Posterior vena cava (tissue), 2 donors: ENCODE measurements at regions not wholly inside any gene's neighbourhood (a gene's known extent, or its start where the extent isn't known, plus 50 kb on each side); places are given as distances from the start of the nearest gene placed in this dataset.
"Not testable (repeated sequence)": the region's sequence is repeated elsewhere in the genome, so short reads cannot be mapped to it uniquely, and the experiment has no call there.

Experiments used
- DNase-seq: peaks from one replicate; pipeline ENCODE4 v3.0.0-alpha.2; 2020; ENCODE audit warnings: low spot score
- intact Hi-C, 2 donors: fragments of 100-400 bp; cut with DNase I; formaldehyde crosslinking; loops; one replicate each; pipeline versions ENCODE4 v1.14.1 to v1.14.2; 2022 to 2023
- donor health status: DM: yes; HTN: yes; CAD: no.
- donor health status: DM: yes; HTN: yes; CAD: no.

DNA sequence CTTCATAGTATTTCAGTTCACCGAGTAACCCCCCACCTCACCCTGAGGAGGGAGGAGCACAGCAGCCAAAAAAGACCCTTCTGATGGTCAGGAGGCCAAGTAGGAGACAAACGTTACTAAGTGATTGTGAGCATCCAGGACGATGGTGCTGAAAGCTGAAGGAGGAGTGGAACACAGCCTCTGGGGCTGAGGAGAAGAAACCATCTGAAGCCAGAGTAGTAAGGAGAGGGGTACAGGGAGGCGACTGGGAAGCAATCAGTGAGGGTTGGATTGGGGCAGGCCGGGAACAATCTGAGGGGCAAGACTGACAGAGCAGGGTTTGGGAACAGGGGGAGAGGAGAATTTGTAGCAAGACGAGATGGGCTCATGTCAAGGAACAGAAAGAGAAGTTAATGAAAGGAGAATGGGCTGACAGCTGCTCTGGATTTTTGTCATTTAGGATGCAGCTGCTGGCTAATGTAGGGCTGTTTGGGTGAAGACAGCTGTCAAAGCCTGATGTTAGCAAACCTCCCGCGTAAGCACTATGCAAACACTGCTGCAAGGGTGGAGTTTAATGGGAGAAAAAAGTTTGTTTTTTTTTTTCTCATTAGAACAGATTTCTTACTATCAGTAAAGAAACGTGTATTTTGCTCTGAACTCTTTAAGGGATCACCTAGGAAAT lies 622.2 kb downstream of the EDEM1 start:
- intact Hi-C loops: no loop called here
- DNase-seq: no peak

DNA sequence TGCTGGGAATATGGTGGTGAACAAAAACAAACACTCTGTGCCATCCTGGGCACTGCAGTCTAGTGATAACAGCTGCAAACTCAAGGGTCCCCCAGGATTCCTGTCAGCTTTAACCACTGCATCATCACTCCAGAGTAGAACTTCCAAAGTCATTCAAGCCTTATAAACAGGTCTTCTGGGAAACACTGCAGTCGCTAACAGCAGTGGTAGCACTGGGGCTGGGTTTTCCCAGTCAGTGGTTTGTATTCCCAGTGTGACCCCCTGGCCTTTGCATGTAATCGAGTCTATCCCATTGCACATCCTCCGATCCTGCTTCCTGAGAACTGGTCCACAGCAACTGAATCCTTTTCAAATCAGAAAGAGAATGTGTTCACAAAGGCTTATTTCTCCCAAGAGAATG lies 623.5 kb downstream of the EDEM1 start:
- intact Hi-C loops: no loop called here
- DNase-seq: no peak

DNA sequence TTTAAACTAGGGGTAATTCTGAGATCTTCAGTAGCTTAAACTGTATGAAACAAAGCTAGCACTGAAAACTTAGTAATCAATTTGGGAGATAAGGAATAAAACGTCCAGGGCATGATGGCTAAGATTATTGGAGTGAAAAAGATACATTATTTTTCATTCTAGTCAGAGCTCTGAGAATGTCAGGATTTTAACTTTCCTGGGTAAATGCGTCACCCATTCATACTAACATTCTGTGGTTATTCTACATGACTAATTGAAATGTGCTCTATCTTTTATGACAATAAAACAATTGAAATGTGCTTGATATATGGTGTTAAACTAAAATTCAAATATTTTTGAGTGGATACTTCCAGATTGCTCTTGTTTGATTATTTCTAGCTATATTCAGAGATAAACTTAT lies 626.0 kb downstream of the EDEM1 start:
- DNase-seq: no peak
- intact Hi-C loops: no loop called here

DNA sequence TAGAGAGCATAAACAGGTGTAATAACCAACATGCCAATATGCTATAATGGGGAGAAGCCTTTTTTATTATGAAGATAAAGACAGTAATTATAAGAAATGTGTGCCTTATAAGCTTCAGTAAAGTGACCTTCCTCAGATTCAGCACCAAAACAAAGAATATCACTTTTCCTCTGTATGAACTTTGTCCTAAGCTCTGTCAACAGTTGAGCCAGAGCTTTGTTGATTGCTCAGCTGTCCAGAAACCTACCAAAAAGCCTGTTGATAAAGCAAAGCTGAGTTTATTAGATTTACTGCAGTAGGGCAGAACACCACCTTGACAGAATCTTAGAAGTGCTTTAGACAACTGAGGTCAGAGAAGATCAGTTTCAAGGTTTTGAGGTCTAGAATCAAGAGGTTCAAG lies 635.3 kb downstream of the EDEM1 start:
- no peak for DNase-seq
- intact Hi-C loops: no loop called here

DNA sequence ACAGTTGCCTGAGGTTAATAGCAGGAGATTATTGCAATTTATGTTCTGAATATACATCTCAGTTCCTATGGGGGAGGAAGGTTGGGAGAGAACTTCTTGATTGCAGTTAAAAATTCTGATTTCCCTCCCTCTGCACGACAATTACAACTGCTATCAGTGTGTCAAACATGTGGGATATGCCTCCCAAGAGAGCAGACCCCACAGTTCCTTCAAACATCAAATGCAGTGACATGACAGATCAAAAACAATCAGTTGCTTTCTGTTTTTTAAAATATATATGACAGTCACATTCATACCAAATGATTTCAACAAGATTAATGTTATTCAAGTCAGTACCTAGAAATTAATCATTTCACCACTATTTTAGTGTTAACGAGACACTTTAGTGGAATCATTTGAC lies 639.0 kb downstream of the EDEM1 start:
- intact Hi-C loops: no loop called here
- no peak for DNase-seq

DNA sequence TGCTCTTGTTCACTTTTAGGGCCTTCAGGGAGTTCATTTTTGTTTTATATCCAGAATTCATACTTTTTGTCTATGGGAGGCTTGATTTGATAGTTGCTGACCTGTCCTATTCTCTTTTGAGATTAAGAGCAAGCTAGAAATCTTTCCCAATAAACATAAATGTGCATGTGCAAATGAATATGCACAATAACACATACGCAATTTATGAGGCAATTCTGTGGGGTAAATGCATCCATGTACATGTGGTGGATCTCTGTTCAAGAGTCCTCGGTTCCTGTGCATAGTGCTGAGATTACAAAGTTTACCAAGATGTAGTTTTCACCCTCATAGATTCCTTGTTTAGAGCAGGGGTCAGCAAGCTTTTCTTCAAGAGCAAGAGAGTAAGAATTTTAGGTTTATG lies 640.7 kb downstream of the EDEM1 start:
- no peak for DNase-seq
- intact Hi-C loops: no loop called here

DNA sequence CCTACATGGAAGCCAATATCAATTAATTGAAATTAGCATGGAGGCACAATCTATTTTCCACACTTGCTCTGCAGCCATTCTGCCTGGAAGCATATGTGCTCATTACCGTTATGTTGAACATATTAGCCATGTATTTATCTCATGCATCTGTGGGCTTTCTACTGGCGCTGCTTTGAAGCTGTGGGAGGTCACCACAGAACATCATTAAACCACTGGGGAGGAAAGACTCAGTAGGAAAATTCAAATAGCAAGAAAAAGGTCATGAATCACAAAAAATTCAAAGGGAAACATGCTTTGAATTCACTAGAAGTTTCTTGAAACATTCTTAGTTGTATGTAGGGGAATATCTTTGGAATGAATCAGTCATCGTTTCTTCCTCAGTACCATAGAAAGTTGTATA lies 652.5 kb downstream of the EDEM1 start:
- DNase-seq: no peak
- intact Hi-C loops: no loop called here

DNA sequence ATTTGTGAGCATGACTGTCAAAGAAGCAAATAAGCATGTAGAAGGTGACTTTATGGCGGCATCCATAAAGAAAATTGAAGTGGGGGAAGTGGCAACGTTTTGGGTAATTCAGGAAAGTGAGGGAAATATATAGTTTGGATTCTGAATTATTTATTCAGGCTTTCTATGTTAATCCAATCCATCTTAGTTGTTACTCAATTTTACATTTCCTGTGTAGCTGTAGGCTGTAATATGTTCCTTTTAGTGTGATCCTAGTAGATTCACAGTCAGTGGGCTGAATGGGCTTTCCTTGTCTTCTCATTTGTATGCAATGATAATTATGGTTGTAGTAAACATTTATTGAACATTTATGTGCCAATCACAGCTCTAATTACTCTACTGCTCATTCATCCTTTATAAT lies 654.1 kb downstream of the EDEM1 start:
- DNase-seq: no peak
- intact Hi-C loops: no loop called here

DNA sequence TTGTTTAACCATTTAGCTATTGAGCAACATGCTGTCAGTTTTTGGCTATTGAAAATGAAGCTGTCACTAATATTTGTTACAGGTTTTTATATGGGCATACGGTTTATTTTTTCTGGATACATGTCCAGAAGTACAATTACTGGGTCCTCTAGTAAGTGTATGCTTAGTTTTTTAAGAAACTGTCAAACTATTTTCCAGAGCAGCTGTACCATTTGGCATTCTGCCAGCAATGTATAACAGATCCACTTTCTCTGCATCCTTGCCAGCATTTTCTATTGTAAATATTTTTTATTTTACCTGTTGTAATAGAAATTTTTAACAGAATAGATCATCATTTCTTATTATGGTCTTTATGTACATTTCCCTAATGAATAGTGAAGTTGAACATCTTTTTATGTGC lies 658.8 kb downstream of the EDEM1 start:
- intact Hi-C loops: no loop called here
- no peak for DNase-seq

DNA sequence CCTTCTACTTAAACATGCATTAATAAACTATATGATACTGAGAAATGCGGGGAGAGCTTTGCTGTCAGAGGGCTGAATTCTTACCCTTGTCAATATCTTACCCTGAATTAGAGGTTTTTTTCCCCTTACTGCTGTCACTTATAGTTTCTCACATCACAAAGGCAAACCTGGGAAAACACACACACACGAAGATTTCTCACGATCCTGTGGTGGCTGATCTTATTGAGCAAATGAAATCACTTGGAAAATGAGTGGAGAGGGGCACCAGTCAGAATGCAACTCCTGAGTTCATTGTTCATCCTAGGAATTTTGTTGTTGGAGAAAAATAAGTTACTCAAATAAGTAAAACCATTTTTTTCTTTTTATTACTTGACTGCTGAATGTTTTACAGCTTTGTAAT lies 673.6 kb downstream of the EDEM1 start:
- intact Hi-C loops: no loop called here
- DNase-seq: no peak

DNA sequence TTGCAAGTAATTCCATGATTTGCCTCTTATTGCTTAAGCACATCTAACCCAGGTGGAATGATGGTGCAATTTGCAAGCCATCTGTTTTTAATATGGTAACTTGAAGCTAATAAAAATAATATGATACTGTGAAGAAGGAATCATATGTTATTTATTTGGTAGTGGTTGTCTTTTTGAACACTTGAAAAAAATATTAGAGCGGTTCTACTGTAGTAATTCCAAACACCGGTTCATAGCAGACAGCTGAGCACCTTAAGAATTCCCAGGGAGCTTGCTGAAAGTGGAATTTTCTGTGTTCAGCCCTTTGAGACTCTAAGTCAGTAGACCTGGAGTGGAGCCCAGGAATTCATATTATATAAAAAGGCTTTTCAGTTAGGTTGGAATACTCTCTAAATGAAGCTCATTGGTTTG lies 687.4 kb downstream of the EDEM1 start:
- intact Hi-C loops: no loop called here
- DNase-seq: no peak

DNA sequence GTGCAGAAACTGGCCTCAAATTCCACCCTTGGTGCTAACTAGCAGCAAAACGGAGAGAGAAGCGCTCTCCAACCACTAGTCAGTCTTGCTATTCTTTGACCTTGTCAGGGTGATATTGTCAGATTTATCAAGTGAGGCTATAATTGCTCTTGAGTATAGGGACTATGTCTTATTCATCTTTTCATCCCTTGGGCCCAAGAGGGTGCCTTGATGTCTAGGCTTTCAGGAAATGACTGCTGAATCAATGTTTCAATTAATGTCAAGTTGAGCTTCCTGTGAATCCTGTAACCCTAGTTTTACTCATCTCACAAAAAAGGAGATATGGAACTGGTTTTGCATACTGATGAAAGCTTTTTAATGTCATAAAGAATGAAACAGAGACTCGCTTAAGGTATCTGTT lies 701.3 kb downstream of the EDEM1 start:
- intact Hi-C loops: no loop called here

DNA sequence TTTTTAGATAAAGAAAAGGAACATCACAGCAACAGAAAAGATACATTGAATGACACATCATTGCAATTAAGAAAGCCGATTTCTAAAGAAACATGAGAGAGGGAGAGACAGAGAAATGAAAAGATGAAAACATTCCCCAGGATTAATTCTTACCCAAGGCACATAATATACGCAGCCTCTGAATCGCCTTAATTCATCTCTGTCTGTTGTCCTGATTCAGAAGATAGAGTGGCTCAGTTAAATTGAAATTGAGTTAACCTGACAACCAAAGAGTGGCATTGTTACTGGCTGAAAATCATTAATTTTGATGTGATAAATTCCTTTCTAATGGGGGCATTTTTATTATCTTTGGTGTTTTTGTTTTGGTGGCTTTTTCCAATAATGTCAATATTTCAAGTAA lies 701.9 kb downstream of the EDEM1 start:
- no peak for DNase-seq
- intact Hi-C loops: no loop called here

More for the DNA sequence above, 701.3 kb downstream of the EDEM1 start:
- DNase-seq: no peak

DNA sequence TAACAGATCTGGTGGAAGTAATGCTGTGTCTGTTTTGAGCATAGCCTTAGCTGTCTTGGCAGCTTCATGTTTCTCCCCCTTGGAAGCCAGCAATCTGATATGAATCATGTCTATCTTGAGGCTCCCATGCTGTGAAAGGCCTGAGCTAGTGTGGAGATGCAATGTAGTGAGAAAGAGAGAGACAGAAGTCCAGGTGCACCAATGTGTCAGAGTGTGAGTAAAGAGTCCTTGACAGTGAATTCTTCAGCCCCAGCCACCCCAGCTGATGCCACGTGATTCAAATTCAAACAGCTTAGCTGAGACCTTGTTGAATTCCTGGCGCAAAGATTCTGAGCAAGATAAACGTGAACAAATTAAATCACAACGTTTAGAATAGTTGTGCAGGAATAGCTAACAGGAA lies 704.2 kb downstream of the EDEM1 start:
- DNase-seq: no peak
- intact Hi-C loops: loop anchor here in 1 of 2 donors (1.0 kb wide), 1 partner anchor 37 kb away; no protein-coding TSS in a partner anchor

DNA sequence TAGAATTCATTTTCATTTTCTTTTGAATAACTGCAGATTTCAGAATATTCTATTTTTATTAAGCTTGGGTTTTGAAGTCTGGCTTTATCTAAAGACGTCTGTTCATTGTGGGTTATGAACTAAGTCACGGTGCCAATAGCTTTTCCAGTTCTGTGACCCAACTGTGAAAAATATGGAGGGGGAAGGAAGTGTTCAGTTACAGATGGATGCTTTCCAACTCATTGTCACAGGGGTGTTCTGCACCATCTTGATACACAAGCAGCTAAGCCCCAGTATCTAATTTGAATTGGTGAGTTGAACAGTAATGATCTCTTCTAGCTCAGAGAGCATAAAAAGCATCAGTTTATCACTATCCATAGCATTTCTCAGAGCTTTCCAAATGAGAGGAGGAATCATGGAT lies 710.6 kb downstream of the EDEM1 start:
- intact Hi-C loops: no loop called here
- no peak for DNase-seq

DNA sequence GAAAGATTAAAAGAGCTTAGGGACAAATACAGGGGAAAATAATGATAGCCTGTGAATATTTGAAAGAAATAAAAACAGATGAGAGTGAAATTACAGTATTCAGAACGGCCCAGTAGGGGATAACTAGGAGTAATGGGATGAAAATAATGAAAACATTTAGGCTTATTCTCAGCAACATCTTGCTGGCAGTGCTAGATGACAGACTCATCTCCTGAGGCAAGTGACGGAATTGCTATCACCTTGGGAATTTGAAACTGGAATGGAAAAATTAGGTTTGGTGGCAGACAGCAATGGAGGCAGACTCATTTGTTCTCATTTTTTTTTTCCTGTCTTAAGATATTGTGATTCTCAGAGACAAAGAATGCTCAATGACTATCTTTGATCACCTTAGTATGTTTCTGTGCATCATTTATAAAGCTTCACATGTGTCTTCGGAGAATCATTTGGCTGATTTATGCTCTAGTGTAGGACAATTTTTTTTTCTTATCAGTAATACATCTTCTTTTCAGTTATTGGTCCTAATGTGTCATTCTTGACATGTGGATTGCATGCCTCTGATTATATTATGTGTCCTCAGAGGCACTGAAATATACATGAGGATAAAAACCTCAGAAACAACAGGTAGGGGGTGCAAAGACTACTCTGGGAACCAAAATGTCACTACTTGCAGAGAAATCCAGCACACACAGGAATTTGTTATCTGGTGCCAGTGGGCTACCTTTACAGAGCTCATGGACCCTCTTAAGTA lies 711.7 kb downstream of the EDEM1 start:
- no peak for DNase-seq
- intact Hi-C loops: no loop called here

DNA sequence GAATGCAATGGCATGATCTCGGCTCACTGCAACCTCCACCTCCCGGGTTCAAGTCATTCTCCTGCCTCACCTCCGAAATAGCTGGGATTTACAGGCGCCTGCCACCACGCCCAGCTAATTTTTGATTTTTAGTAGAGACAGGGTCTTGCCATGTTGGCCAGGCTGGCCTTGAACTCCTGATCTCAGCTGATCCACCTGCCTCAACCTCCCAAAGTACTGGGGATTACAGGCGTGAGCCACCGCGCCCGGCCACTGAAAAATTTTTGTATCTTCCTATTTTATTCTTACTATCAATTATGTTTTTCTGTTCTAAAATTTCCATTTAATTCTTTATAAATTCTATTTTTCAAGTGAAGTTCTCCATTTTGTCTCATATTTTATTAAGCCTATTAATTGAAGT lies 730.4 kb downstream of the EDEM1 start:
- no peak for DNase-seq
- intact Hi-C loops: no loop called here

DNA sequence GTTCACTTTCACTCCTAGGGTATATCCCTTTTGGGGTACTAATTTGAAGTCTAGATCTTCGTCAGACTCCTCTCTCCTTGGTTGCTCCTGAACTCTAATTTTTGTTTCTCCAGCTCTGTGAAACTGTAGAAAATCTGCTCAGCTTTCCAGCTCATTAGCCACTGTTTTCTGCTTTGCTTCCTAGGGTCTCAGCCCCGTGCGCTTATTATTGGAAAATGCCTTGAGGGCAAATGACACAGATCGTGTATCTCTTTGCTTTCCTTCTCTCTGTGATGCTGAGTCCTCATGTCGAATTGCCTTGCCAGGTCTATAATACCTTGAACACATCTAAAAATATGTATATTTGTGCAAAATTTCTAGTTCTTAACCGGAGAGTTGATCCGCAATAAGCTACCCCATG lies 731.1 kb downstream of the EDEM1 start:
- no peak for DNase-seq
- intact Hi-C loops: no loop called here

DNA sequence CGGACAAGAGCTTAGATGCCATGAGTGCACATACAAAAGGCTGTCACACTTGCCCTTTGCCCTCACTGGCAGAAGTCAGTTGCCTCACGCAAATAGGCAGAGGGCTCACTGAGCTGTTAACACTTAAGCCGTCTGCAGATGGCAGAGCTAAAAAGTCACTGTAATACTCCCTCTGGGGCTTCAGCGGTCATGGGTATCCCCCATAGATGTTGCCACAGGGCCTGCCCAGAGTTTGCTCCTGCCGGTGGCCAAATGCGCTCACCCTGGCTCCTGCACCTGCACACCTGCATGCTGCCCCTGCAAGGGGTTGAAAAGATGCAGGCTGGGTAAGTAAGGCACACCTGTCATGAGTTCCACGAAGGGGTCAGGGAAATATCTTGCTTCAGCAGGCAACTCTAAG lies 741.5 kb downstream of the EDEM1 start:
- intact Hi-C loops: loop anchor here in 1 of 2 donors (2.0 kb wide), 1 partner anchor 42 kb away; no protein-coding TSS in a partner anchor
- DNase-seq: no peak

DNA sequence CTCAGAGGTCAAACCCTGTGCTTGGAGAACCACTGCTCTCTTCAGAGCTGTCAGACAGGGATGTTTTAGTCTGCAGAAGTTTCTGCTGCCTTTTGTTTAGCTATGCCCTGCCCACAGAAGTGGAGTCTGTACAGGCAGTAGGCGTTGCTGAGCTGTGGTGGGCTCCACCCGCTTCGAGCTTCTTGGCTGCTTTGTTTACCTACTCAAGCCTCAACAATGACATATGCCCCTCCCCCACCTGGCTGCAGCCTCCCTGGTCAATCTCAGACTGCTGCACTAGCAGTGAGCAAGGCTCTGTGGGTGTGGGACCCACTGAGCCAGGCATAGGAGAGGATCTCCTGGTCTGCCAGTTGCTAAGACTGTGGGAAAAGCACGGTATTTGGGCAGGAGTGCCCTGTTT lies 756.6 kb downstream of the EDEM1 start:
- intact Hi-C loops: not testable (repeated sequence)

DNA sequence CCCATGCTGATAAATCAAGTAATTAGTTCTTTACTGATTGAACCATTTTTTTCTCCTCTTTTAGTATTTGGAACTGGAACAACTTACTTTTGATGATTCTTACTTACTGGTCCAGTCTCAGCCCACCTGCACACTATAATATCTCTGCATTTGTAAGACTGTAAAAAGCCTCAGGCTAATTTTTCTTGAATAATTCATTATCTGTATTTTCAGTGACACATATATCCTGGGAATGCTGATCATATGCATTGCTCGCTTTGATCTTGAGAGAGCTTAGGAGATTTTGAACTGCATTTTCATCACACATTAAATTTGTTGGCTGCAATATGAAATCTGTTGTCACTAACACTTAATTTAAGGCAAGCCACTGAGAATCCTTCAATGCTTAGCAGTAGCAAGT lies 760.6 kb downstream of the EDEM1 start:
- intact Hi-C loops: no loop called here
- no peak for DNase-seq

More for the DNA sequence above, 756.6 kb downstream of the EDEM1 start:
- DNase-seq: not testable (repeated sequence)
